CD14-positive monocyte (primary cell): ENCODE measurements at regions not wholly inside any gene's neighbourhood (a gene's known extent, or its start where the extent isn't known, plus 50 kb on each side); places are given as distances from the start of the nearest gene placed in this dataset.

ENCODE experiments used
- DNase-seq, 3 donors: peaks; one replicate each; pipeline ENCODE4 v3.0.0-alpha.2; 2011 to 2022
- H2AFZ ChIP-seq: 2 replicates; pipeline ENCODE4 v1.6.0; 2012; ENCODE audit warnings: mild to moderate bottlenecking, low read depth, low read length, inconsistent platforms; ENCODE audit not compliant: insufficient read depth, poor library complexity, severe bottlenecking
- H3K27ac ChIP-seq, 2 donors: 1 replicate in 1 of 2; 2 replicates in 1 of 2; pipeline ENCODE4 v1.5.1; 2012 to 2013; ENCODE audit warnings: low read length in 2 of 2, control low read depth in 1 of 2, inconsistent platforms in 1 of 2, low read depth in 1 of 2, mild to moderate bottlenecking in 1 of 2
- H3K27me3 ChIP-seq, 2 donors: one replicate each; pipeline versions ENCODE4 v1.6.0 to v1.6.1; 2011 to 2013; ENCODE audit warnings: low read length in 2 of 2; ENCODE audit not compliant: control insufficient read depth in 2 of 2, insufficient read depth in 2 of 2
- H3K36me3 ChIP-seq, 2 donors: replicated peaks in 1 of 2; 1 replicate in 1 of 2; 2 replicates in 1 of 2; pipeline versions ENCODE4 v1.5.1 to v1.6.1; 2012 to 2013; ENCODE audit warnings: low read length in 2 of 2, control low read depth in 1 of 2, inconsistent platforms in 1 of 2, mild to moderate bottlenecking in 1 of 2; ENCODE audit not compliant: insufficient read depth in 2 of 2, control insufficient read depth in 1 of 2
- H3K4me1 ChIP-seq, 2 donors: 1 replicate in 1 of 2; 2 replicates in 1 of 2; pipeline versions ENCODE4 v1.5.1 to v1.6.1; 2012 to 2013; ENCODE audit warnings: low read length in 2 of 2, control low read depth in 1 of 2, inconsistent platforms in 1 of 2, mild to moderate bottlenecking in 1 of 2, moderate library complexity in 1 of 2; ENCODE audit not compliant: insufficient read depth in 2 of 2, control insufficient read depth in 1 of 2
- H3K4me2 ChIP-seq: replicated peaks from 2 replicates; pipeline ENCODE3; 2012; ENCODE audit warnings: low read length, moderate library complexity, mild to moderate bottlenecking; ENCODE audit not compliant: poor library complexity, severe bottlenecking; ENCODE audit errors: extremely low read depth
- H3K4me3 ChIP-seq, 3 experiments: fragments of 200-600 bp in 1 of 3; sonication (generic) in 1 of 3; replicated peaks in 1 of 3; 1 replicate in 2 of 3; 2 replicates in 1 of 3; pipeline ENCODE4 v1.5.1; 2011 to 2013; ENCODE audit warnings: low read length in 3 of 3, mild to moderate bottlenecking in 3 of 3, control low read depth in 2 of 3, low read depth in 2 of 3, inconsistent platforms in 1 of 3, moderate library complexity in 1 of 3
- H3K79me2 ChIP-seq: 2 replicates; pipeline ENCODE4 v1.6.0; 2012; ENCODE audit warnings: mild to moderate bottlenecking, control low read depth, inconsistent platforms, low read length, moderate library complexity; ENCODE audit not compliant: insufficient read depth
- H3K9ac ChIP-seq: 2 replicates; pipeline ENCODE4 v1.6.0; 2017; ENCODE audit warnings: low read length, mild to moderate bottlenecking; ENCODE audit not compliant: insufficient read depth, poor library complexity, severe bottlenecking
- H3K9me3 ChIP-seq, 2 donors: replicated peaks in 1 of 2; 1 replicate in 1 of 2; 2 replicates in 1 of 2; pipeline versions ENCODE4 v1.5.1 to v1.6.1; 2012 to 2013; ENCODE audit warnings: low read length in 2 of 2, control low read depth in 1 of 2; ENCODE audit not compliant: control insufficient read depth in 1 of 2, insufficient read depth in 1 of 2
- H4K20me1 ChIP-seq: 2 replicates; pipeline ENCODE4 v1.6.0; 2012; ENCODE audit warnings: mild to moderate bottlenecking, low read length, control low read depth, moderate library complexity; ENCODE audit not compliant: insufficient read depth
- H3K27ac Mint-ChIP-seq, 7 donors: one replicate each; pipeline ENCODE4 v1.8.0; 2020; ENCODE audit warnings: mild to moderate bottlenecking in 7 of 7, mixed read lengths in 7 of 7, moderate library complexity in 6 of 7, inconsistent platforms in 2 of 7
- H3K27me3 Mint-ChIP-seq, 3 donors: one replicate each; pipeline ENCODE4 v1.8.0; 2021 to 2022; ENCODE audit warnings: low read depth in 3 of 3, mild to moderate bottlenecking in 3 of 3, mixed read lengths in 3 of 3, moderate library complexity in 3 of 3, inconsistent platforms in 1 of 3
- H3K36me3 Mint-ChIP-seq, 2 donors: one replicate each; pipeline ENCODE4 v1.8.0; 2020; ENCODE audit warnings: mixed read lengths in 2 of 2, inconsistent platforms in 1 of 2, mild to moderate bottlenecking in 1 of 2
- H3K4me1 Mint-ChIP-seq: one replicate; pipeline ENCODE4 v1.8.0; 2020; ENCODE audit warnings: mild to moderate bottlenecking, mixed read lengths
- H3K4me3 Mint-ChIP-seq, 2 donors: one replicate each; pipeline ENCODE4 v1.8.0; 2020; ENCODE audit warnings: mild to moderate bottlenecking in 2 of 2, mixed read lengths in 2 of 2, moderate library complexity in 1 of 2
- H3K9me3 Mint-ChIP-seq, 7 donors: one replicate each; pipeline ENCODE4 v1.8.0; 2020 to 2022; ENCODE audit warnings: mixed read lengths in 7 of 7, mild to moderate bottlenecking in 6 of 7, moderate library complexity in 6 of 7, inconsistent platforms in 2 of 7
- CTCF ChIP-seq: fragments of 200-600 bp; IDR thresholded peaks from one replicate; pipeline ENCODE4 v1.8.0; 2022; ENCODE audit warnings: antibody characterized with exemption, mild to moderate bottlenecking
- WGBS: methylation state at CpG from one replicate; pipeline ENCODE4 v1.1.5; 2013; ENCODE audit warnings: missing lambda C conversion rate; ENCODE audit not compliant: insufficient coverage; 5-methylcytosine and 5-hydroxymethylcytosine counted together
- intact Hi-C, 2 donors: fragments of 100-400 bp; cut with micrococcal nuclease; formaldehyde crosslinking; loops; one replicate each; pipeline versions ENCODE4 v1.15.0 to v1.15.1; 2023

GRCh38 chr16:48972236-48972635, 309.4 kb downstream of the CBLN1 start:
- WGBS, result 71% methylated on average over 4 of the region's 4 CpGs
- Mint-ChIP-seq H3K4me1 (no peaks in the 10 kb centered on the region), H3K27ac (no peak overlapping the region)

GRCh38 chr16:48971571-48972077, 310.0 kb downstream of the CBLN1 start:
- Mint-ChIP-seq H3K4me1 (no peaks in the 10 kb centered on the region), H3K36me3 (no peaks in the 10 kb centered on the region), H3K27me3 (peaks cover 0 to 3% (median 0%) of the 10 kb centered on the region in 3 donors), H3K9me3 (peaks cover 0 to 6% (median 2%) of the 10 kb centered on the region in 7 donors), H3K4me3 (no peak overlapping the region), H3K27ac (no peak overlapping the region)
- no peak overlapping the region for H3K27ac ChIP-seq
- no peak for DNase-seq
- no peak overlapping the region for H3K4me3 ChIP-seq
- WGBS, result 69% methylated on average over 2 of the region's 4 CpGs
- no peak overlapping the region for H3K9ac ChIP-seq
- no peaks in the 10 kb centered on the region for H3K9me3 ChIP-seq
- H3K36me3 ChIP-seq, result no peaks in the 10 kb centered on the region
- H3K79me2 ChIP-seq, result no peaks in the 10 kb centered on the region
- H3K4me2 ChIP-seq, result no peak overlapping the region
- H4K20me1 ChIP-seq, result no peaks in the 10 kb centered on the region
- TF ChIP-seq CTCF, result no peak
- no peak overlapping the region for H2AFZ ChIP-seq
- H3K27me3 ChIP-seq, result no peaks in the 10 kb centered on the region
- intact Hi-C loops, result no loop called here
- no peaks in the 10 kb centered on the region for H3K4me1 ChIP-seq

More at GRCh38 chr16:48972236-48972635, 309.4 kb downstream of the CBLN1 start:
- Mint-ChIP-seq H3K36me3 (no peaks in the 10 kb centered on the region), H3K27me3 (peaks cover 0 to 3% (median 0%) of the 10 kb centered on the region in 3 donors), H3K9me3 (peaks cover 0 to 4% (median 0%) of the 10 kb centered on the region in 7 donors), H3K4me3 (no peak overlapping the region)
- Histone ChIP-seq H2AFZ (no peak overlapping the region), H3K27me3 (no peaks in the 10 kb centered on the region), H3K9me3 (no peaks in the 10 kb centered on the region), H3K79me2 (no peaks in the 10 kb centered on the region), H3K27ac (no peak overlapping the region), H3K4me1 (no peaks in the 10 kb centered on the region), H3K9ac (no peak overlapping the region), H4K20me1 (no peaks in the 10 kb centered on the region), H3K4me2 (no peak overlapping the region), H3K4me3 (no peak overlapping the region), H3K36me3 (no peaks in the 10 kb centered on the region)
- intact Hi-C loops, result no loop called here
- no peak for TF ChIP-seq CTCF
- DNase-seq, result no peak
